H1 (cell line): ENCODE measurements at regions not wholly inside any gene's neighbourhood (a gene's known extent, or its start where the extent isn't known, plus 50 kb on each side); places are given as distances from the start of the nearest gene placed in this dataset.

Experiments
- CEBPB ChIP-seq: IDR thresholded peaks from 2 replicates; pipeline ENCODE4 v1.6.1; 2012; ENCODE audit warnings: low read depth, low read length
- EGR1 ChIP-seq: IDR thresholded peaks from 2 replicates; pipeline ENCODE4 v1.6.1; 2011; ENCODE audit warnings: low read depth, low read length, borderline replicate concordance
- SRF ChIP-seq: IDR thresholded peaks from 2 replicates; pipeline ENCODE4 v1.6.1; 2011; ENCODE audit warnings: mild to moderate bottlenecking, low read depth, low read length, moderate library complexity
- TCF12 ChIP-seq: IDR thresholded peaks from 2 replicates; pipeline ENCODE4 v1.6.1; 2011; ENCODE audit warnings: low read depth, mild to moderate bottlenecking, low read length

DNA sequence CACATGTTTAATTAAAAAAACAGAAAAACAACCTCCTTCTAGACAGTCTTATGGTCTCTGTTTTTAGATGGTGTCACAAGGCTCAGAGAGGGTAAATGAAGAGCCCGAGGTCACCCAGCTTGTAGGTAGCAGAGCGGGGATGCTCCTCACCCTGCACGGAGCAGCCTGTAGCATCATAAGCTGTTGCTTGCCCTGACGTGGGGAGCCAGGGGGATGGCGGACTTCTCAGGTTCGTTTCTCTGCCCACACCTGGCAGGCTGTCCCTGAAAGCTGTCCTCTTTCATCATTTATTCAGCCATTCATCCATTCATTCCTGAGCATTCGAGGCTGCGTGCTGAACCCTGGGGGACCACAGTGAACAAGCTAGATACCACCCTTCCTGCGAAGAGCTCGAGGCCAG is 75.7 kb upstream of the KSR1 start (continued):
- TF ChIP-seq TCF12 (no peak), CEBPB (no peak), SRF (no peak), EGR1 (no peak)
